NCI-H2227 treated with DMSO at 0.1 percent for 48 hours (cell line): ENCODE measurements at regions not wholly inside any gene's neighbourhood (a gene's known extent, or its start where the extent isn't known, plus 50 kb on each side); places are given as distances from the start of the nearest gene placed in this dataset.

Experiments
- DNase-seq: peaks from one replicate; lab custom pipeline; 2025; lab: John Stamatoyannopoulos, UW

- DNase-seq, result no peak
These were observed 739.4 kb downstream of the LIG4 start for GRCh38 chr13:107475753-107476453.

DNA sequence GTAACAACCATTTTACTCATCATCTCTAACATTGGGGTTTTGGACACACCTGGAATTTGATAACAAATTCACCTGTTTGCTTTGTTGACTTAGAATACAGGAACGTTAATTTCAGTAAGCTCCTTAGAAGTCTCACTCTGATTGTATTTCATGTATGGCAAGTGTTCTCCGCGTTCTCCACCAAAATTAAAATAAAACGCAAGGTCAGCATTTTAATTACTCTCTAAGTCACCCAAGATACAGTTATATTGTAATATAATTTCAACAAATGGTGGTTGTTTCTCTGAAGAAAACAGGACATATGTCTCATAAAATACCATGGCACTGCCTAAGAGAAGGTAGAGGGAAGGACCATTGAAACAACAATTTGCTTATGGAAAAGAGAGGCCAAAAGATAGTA, 742.1 kb downstream of the LIG4 start:
- DNase-seq, result no peak

DNA sequence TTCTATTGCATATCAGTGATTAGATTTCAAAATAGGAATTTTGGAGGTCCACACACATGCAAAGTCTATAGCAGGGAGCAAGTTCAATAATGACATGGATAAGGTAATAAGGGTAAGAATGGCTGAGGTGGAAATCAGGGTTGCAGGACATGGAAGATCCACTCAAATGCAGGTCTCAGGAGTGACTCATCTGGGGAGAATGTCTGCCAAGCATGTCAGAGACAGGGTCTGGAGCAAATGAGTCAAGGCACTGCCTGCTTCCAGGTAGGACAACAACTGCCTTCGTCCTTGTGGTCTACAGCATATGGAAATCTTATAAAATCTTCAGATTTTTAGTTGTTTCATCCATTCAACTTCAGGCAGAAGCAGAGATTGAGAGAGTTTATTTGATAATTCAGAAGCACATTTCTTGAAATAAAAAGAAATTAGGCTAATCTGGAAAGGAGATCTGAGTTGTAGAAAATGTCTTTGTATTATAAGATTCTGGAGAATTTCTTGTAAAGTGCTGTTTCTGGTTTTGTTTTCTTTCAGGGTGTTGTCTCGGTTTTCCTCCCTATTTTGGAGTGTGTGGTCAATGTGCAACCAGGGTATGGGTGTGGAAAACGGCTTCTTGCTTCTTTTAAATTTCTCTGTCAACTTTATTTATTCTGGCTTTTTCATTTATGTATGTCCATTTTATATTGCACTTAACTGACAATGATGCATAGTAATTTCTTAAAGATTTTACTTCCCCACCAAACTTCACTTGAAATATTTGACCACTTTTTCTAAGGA, 748.8 kb downstream of the LIG4 start:
- no peak for DNase-seq

- DNase-seq, result no peak
These were observed 752.8 kb downstream of the LIG4 start for GRCh38 chr13:107462501-107462900.

DNA sequence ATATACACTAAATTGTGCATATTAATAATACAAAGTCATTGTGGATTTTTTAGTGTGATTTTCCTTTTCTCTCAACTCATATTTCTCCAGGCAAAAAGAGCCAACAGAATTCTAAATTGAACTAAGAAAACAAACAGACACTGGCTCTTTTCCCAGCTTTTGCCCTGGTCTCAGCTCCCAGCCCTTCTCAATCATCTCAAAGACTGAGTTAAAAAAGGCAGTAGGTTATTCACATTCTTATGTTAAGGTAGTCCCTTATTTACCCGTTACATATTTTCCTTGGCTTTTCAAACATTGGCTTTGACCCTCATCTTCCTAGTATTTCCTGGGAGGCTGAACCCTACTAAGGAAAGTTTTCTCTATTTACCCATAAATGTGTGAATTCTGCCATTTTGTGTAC, 753.6 kb downstream of the LIG4 start:
- no peak for DNase-seq

GRCh38 chr13:107459430-107459829, 755.9 kb downstream of the LIG4 start:
- no peak for DNase-seq

- DNase-seq, result no peak
These were observed 757.1 kb downstream of the LIG4 start for GRCh38 chr13:107458269-107458668.

- no peak for DNase-seq
These were observed 757.6 kb downstream of the LIG4 start for GRCh38 chr13:107457686-107458085.

GRCh38 chr13:107456431-107456830, 758.9 kb downstream of the LIG4 start:
- no peak for DNase-seq

- DNase-seq, result no peak
These were observed 762.5 kb downstream of the LIG4 start for GRCh38 chr13:107452833-107453232.

GRCh38 chr13:107450931-107451330, 764.4 kb downstream of the LIG4 start:
- no peak for DNase-seq

GRCh38 chr13:107450431-107450830, 764.9 kb downstream of the LIG4 start:
- no peak for DNase-seq

GRCh38 chr13:107447591-107447990, 767.7 kb downstream of the LIG4 start:
- DNase-seq, result no peak

GRCh38 chr13:107441279-107441678, 774.1 kb downstream of the LIG4 start:
- no peak for DNase-seq

- no peak for DNase-seq
These were observed 777.1 kb downstream of the LIG4 start for GRCh38 chr13:107438251-107438650.

DNA sequence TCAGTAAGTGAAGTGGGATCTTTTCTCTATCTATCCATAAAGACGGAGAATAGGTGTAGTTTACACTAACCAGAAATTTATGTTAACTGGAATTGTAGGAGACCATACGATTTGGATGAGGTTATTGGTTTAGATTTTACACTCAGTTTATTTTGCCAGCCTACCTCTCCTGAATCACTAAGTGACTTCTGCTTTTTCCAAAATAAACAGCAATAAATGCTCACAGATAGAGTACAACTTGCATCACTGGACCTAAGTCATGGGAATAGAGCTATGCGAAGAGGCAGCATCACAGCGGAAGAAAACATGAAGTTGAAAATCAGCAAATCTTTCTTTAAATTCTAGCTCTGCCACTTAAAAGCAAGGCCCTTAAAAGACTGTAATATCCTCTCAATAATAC, 781.0 kb downstream of the LIG4 start:
- no peak for DNase-seq

- DNase-seq, result no peak
These were observed 787.8 kb downstream of the LIG4 start for GRCh38 chr13:107427536-107427935.

- DNase-seq, result no peak
These were observed 792.9 kb downstream of the LIG4 start for GRCh38 chr13:107422421-107422820.

DNA sequence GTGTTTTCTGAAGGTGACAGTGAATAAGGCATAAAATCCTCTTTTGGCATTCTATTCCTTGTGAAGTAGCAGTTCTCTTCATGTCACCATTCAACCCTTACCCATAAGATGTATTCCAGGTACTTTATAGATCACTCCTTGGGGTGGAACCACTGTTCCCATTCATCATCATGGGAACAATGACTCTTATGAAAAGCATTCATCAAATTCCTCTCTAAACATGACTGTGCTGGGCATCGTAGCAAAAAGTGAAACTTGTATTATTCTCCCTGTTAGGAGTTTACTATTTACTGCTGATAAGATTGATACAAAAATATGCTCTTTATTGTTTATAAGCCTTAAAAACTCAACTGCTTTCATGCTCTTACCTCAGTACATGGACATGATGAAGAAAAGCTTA, 793.4 kb downstream of the LIG4 start:
- DNase-seq, result no peak

- no peak for DNase-seq
These were observed 794.3 kb downstream of the LIG4 start for GRCh38 chr13:107421028-107421427.

DNA sequence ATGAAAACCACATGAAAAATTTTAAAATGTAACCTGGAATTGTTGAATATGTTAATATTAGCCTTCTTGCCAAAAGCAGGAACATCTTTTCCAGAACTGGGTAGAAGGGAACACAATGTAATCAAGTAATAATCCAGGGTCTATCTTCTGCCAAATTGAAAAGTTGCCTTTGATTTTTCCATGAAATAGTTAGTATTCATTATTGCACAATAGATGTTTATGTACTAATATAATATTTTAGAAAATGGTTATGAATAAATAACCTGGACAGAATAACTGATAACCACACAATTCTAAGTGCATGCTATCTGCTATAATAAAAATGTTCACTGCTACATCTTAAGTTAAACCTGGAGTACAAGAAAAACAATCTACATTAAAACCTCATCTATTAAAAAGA, 802.3 kb downstream of the LIG4 start:
- no peak for DNase-seq

DNA sequence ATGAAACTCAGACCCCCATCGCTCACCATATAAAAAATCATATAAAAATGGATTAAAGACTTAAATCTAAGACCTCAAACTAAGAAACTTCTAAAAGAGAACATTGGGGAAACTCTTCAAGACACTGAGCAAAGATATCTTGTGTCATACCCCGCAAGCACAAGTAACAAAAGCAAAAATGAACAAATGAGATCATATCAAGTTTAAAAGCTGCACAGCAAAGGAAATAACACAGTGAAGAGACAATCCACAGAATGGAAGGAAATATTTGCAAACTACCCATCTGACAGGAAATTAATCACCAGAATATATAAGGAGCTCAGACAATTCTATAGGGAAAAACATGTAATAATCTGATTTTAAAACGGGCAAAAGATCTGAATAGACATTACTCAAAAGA, 808.3 kb downstream of the LIG4 start:
- no peak for DNase-seq

DNA sequence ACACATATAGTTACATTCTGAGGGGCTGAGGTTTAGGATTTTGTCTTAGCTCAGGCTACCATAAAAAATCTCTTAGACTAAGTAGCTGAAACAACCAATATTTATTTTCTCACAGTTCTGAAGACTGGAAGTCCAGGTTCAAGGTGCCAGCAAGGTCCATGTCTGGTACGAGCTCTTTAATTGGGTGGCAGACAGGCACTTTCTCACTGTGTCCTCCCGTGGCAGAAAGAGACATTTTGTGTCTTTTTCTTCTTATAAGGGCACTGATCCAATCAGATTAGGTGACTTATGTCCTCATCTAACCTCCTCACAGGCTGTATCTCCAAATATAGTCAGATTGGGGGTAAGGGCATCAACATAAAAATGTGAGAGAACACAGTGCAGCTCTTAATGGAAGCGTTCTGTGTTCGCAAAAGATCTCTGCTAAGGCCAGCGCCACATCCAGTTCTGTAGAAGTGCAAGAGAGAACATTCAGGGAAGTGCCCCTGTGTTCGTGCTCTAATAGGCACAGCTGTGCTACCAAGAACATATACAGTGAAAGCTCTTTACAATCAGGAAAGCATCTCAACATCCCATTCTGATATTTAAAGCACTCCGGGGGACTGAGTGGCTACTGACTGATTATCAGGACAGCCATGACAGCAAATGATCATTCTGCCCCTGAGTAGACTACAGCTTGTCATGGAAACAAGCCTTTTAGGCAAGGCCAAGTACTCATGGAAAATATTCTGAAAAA, 819.2 kb downstream of the LIG4 start:
- peak; percentile 9 for DNase-seq
